GM19455 (cell line): ENCODE measurements at regions not wholly inside any gene's neighbourhood (a gene's known extent, or its start where the extent isn't known, plus 50 kb on each side); places are given as distances from the start of the nearest gene placed in this dataset.

Source experiments
- ATAC-seq: cut with Tn5 transposase; IDR thresholded peaks from one replicate; pipeline ENCODE4 v1.9.1; 2021; ENCODE audit not compliant: unreplicated experiment

DNA sequence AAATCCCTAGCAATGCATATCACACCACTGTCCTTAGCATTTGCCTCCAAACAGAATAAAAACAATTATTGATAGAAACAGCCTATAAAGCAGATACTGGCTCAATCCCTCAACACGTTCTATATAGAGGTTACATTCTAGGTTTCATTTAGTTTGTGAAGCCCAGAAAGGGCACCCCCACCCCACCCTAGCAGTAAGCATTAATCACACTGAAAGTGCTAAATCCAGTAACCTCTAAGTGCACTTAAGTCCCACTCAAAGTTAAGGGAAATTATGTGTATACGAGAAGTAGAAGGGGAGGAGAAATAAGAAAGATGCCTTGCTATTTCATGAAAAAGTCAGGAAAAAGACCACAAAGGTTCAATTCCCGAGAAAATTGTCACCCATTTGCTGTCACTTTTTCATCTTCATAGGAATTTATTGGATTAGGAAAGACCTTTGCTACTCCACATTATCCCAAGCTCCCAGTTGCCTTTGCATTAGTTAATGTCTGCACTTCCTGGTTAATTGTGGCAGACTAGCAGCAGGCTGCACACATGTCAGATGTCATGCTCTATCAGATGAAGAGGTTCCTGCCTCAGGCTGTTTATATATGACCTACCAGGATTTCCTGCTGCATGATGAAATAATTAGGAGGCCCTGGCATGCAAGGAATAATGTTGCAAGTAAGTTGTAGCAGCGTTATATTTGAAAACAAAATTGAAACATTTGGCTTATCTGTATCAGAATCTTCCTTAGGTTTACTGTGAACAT lies 54.5 kb upstream of the LHX8 start:
- no peak for ATAC-seq

DNA sequence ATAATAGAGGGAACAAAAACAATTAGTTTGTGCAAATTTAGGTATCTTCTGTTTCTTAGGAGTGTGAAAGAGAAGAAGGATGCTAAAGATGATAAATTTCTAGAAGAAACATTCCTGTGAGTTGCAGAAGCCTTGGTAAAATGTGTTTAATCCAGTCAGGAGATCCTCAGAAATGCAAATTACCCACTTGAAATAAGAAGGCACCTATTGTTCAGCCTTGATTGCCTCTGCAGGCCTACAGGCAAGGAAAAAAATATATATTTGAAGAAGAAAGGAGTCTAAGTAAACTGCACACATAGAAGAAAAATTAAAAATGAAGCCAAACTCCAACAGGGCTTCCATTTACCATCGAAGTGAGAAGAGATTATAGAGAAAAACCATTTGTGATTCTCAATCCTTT lies 51.0 kb upstream of the LHX8 start:
- no peak for ATAC-seq

DNA sequence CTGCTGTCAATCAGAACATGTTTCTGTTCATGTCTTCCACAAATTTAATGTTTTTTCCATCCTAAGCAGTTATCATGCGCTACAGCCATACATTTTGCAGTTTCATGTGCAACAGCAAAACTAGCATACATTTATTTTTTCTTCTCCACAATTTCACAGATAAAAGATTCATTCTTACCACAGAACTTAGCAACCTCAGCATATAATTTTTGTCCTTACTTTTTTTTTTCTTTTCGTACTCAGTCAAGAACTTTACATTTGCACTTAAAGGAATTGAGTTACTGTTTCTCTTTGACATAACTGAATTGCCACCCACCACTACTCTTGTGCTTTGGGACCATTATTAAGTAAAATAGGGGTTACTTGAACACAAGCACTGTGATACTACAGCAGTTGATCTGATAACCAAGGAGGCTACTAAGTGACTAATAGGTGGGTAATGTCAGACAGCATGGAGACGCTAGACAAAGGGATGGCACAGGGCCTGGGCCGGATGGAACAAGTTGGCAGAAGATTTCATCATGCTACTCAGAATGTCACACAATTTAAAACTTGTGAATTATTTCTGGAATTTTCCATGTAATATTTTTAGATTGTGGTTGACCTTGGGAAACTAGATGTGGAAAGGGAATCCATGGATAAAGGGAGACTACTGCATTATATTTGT lies 50.2 kb upstream of the LHX8 start:
- ATAC-seq: no peak
